SH-SY5Y (cell line): ENCODE measurements at regions not wholly inside any gene's neighbourhood (a gene's known extent, or its start where the extent isn't known, plus 50 kb on each side); places are given as distances from the start of the nearest gene placed in this dataset.

Experiments used
- GATA2 ChIP-seq: IDR thresholded peaks from 2 replicates; pipeline ENCODE4 v1.6.1; 2011; ENCODE audit warnings: mild to moderate bottlenecking, low read depth, low read length
- GATA3 ChIP-seq: IDR thresholded peaks from 2 replicates; pipeline ENCODE4 v1.6.1; 2011; ENCODE audit warnings: low read depth, mild to moderate bottlenecking, low read length, moderate library complexity

GRCh38 chr2:185531721-185532120, 206.9 kb upstream of the FSIP2 start:
- no peak for TF ChIP-seq GATA3
- TF ChIP-seq GATA2: no peak

DNA sequence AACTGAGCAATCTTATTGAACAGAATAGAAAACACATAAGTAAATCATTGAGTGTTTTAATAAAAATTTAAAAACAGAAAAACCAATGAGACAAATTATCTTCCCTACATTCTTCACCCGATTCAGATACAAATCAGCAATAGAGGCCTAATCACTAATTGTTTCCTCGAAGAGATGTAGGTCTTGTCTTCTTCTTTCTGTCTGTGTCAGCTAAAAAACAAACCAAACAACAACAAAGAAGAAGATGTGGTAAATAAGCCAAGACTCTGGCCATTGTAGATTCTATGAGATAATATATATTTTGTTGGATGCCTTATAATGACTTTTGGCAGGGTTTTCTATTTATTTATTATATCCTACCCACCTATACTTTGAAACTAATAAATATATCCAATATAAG, 200.9 kb upstream of the FSIP2 start:
- TF ChIP-seq GATA3 (no peak), GATA2 (no peak)

DNA sequence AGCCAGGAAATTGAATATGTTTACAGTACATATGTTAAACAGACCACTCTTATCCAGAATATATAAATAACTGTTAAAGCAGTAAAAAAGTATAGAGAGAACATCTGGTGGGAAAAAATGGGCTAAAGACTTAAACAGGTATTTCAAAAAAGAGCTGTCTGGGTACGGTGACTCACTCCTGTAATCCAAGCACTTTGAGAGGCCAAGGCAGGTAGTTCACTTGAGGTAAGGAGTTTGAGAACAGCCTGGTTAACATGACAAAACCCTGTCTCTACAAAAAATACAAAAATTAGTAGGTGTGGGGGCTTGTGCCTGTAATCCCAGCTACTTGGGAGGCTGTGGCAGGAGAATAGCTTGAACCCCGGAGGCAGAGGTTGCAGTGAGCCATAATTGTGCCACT, 171.4 kb upstream of the FSIP2 start:
- TF ChIP-seq GATA3 (no peak), GATA2 (no peak)

DNA sequence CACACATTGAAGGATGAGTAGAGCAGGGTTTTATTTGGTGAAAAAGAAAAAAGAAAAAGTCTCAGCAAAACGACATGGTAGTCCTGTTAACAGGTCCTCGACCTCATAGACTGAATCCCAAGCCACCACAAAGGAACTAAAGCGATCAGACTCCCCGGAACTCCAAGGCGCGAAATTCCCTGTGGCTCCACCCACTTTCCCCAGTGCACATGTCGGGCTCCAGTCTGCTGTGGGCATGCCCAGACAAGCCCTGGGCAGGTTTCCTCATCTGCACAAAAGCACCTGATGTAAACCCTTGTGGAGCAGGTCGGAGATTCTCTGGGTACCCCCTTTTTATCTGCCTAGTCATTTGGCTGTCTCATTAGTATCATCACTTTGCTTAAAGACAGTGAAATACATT, 170.7 kb upstream of the FSIP2 start:
- no peak for TF ChIP-seq GATA3
- TF ChIP-seq GATA2: no peak

DNA sequence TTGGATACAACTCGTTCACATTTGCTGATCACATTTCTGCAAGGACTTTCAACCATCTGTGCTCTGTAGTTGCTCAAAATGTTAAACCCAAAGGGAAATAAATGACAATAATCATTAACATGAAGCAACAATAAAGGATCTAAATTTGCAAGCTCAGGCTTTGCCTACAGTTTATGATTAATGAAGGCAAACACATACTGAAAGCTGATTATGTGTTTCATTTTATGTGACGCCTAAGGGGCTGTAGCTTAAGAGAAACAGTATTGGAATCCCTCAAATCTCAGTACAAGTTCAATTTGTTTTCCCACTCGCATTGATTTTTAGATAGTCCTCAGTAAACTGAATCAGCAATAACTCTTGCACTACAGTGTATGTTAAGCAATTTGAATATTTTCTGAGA, 160.3 kb upstream of the FSIP2 start:
- TF ChIP-seq GATA2: no peak
- no peak for TF ChIP-seq GATA3

DNA sequence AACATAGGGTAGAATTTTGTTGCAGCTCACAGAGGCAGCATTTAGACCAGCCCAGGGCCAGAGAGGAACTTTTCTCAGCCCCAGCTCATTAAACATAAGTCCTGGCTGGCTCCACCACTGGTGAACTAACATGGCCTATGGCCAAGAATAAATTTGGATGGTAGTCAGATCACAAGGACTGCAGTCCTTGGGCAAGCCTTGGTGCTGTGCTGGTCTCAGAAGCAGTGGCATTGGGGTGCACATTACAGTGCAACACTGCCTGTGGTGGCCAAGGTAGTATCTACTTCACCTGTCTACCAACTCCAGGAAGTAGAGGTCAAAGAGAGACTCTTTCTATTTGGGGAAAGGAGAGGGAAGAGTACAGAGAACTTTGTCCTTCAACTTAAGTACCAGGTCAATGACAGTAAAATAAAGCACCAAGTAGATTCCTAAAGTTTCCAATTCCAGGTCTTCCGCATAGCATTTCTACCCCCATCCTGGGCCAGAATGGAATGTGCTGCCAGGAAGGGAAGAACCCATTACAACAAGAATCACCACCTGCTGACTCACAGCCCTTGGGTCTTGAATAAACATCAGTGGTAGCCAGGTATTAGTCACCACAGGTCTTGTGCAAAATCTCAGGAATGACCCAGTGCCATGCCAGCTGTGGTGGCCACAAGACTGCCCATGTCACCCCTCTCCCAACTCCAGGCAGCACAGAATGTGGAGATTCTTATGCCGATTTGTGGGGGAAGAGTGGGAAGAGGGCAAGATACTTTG, 155.4 kb upstream of the FSIP2 start:
- no peak for TF ChIP-seq GATA3

DNA sequence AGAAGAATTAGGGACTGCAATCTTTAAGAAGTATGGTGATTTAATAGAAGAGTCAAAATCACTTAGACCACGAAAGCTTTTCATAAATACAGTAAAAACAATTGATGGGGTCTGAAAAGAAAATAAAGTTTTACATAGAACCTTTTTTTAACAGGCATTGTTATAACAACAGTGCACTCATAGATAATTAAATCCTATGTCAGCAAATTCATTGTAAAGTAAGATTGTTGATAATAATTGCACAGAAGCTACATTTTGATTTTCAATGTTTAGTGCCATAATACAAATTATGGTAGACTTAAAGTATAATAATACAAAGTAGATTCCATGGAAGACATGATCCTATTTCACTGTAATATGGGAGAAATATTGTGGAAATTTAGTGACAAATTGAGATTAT, 130.7 kb upstream of the FSIP2 start:
- TF ChIP-seq GATA2 (no peak), GATA3 (no peak)

DNA sequence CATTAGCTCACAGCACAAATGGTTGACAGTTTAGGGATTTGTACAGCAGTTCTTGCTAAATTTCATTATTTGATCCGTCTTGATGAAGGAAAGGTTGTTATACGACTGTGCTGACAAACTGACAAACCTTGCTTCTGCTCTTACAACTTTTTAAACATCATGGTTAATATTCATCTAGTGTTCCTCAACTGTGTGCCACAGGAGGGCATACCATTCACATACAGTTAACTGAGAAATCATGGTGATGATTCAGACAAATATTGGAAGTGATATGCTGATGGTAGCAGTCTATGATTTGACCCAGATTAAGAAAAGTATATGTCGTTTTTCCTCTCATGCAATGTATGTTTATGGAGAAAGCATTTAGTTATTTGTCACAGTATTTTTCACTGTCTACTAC, 129.8 kb upstream of the FSIP2 start:
- TF ChIP-seq GATA3: no peak
- no peak for TF ChIP-seq GATA2

DNA sequence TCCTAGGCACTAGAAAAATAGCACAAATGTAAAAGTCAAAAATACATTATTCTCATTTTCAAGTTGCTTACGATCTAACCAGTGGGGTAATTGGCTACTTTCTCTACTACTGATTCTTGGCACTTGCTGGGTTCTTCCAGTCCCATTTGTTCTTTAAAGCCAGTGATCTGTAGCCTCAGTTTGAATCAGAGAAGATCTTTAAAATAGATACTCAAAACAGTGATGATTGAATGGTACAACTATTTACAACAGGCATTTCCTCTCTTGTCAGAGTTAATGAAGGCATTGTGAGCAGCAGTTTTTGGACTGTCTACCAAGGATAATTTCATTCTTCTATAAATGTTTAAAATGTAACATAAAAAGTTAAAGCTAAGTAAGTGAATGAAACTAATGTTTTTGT, 128.3 kb upstream of the FSIP2 start:
- no peak for TF ChIP-seq GATA2
- no peak for TF ChIP-seq GATA3

GRCh38 chr2:185618625-185619024, 120.0 kb upstream of the FSIP2 start:
- no peak for TF ChIP-seq GATA2
- no peak for TF ChIP-seq GATA3

GRCh38 chr2:185625604-185626003, 113.0 kb upstream of the FSIP2 start:
- TF ChIP-seq GATA3 (no peak), GATA2 (no peak)

DNA sequence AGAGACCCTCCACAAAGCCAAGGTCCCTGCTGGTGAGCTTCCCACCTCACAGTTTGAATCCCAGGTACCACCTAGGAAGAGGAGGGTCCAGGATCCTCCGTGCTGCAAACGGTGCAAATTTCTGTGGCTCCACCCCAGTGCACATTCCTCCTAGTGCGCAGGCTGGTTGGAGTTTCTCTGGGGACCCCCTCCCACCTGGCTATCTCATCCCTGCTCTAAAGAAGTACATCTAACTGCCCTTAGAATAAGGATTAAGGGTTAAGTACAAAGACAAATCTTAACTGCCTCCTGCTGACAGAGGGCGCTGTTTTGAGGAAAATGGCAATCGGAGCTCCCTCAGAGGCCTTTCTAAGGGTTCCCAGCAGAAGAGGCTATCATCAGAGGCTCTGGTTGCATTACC, 109.6 kb upstream of the FSIP2 start:
- TF ChIP-seq GATA2 (no peak), GATA3 (no peak)

DNA sequence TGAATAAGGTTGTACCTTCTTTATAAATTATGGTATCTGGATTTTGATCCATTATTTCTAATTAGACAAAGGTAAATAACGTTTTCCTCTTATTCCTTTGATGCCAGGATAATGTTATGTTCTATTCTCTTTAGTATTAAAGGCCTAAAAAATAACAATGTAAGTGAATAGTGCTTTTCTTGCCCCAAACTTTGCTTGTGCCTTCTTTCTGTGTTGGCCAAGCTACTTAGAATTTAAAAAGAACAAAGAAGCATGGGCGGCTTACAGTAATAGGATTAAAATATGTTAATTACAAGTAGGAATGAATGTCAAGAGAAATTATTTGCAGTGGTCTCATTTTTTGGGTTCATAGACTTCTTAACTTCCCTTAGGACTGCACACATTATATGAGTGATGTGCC, 105.0 kb upstream of the FSIP2 start:
- TF ChIP-seq GATA2: no peak
- no peak for TF ChIP-seq GATA3

- TF ChIP-seq GATA2 (no peak), GATA3 (no peak)
Observed at GRCh38 chr2:185638771-185639170, 99.8 kb upstream of the FSIP2 start.

- TF ChIP-seq GATA2 (no peak), GATA3 (no peak)
Observed at GRCh38 chr2:185640588-185640987, 98.0 kb upstream of the FSIP2 start.

- no peak for TF ChIP-seq GATA2
- TF ChIP-seq GATA3: no peak
Observed at GRCh38 chr2:185643434-185643833, 95.2 kb upstream of the FSIP2 start.

- TF ChIP-seq GATA2 (no peak), GATA3 (no peak)
Observed at GRCh38 chr2:185644828-185645227, 93.8 kb upstream of the FSIP2 start.
